Dendritic cell treated with granulocyte-macrophage colony-stimulating factor and Interleukin-4, amounts not matched to agents 40 ng/mL and 50 ng/mL, for 4 days (primary cell): ENCODE measurements at regions not wholly inside any gene's neighbourhood (a gene's known extent, or its start where the extent isn't known, plus 50 kb on each side); places are given as distances from the start of the nearest gene placed in this dataset.

Experiments
- H3K27ac Mint-ChIP-seq: one replicate; pipeline ENCODE4 v1.8.0; 2022; ENCODE audit warnings: mild to moderate bottlenecking, mixed read lengths
- H3K27me3 Mint-ChIP-seq: one replicate; pipeline ENCODE4 v1.8.0; 2022; ENCODE audit warnings: mild to moderate bottlenecking, mixed read lengths
- H3K36me3 Mint-ChIP-seq: one replicate; pipeline ENCODE4 v1.8.0; 2022; ENCODE audit warnings: low read depth, mixed read lengths
- H3K4me1 Mint-ChIP-seq: one replicate; pipeline ENCODE4 v1.8.0; 2022; ENCODE audit warnings: low read depth, mixed read lengths
- H3K4me3 Mint-ChIP-seq: one replicate; pipeline ENCODE4 v1.8.0; 2022; ENCODE audit warnings: mild to moderate bottlenecking, moderate library complexity, mixed read lengths
- H3K9me3 Mint-ChIP-seq: one replicate; pipeline ENCODE4 v1.8.0; 2022; ENCODE audit warnings: mixed read lengths
- intact Hi-C: fragments of 100-400 bp; cut with micrococcal nuclease; formaldehyde crosslinking; loops from one replicate; pipeline ENCODE4 v1.15.0; 2022

- intact Hi-C loops = loop anchor here (2.0 kb wide), 1 partner anchor 51 kb away; no protein-coding TSS in a partner anchor
- Mint-ChIP-seq H3K4me3 (peak overlapping the region; percentile 7), H3K27ac (peak overlapping the region; percentile 89), H3K36me3 (peaks cover 26% of the 10 kb centered on the region), H3K27me3 (no peaks in the 10 kb centered on the region), H3K4me1 (peaks cover 55% of the 10 kb centered on the region), H3K9me3 (no peaks in the 10 kb centered on the region)
Measured at GRCh38 chr2:144137705-144138428, 382.1 kb downstream of the ZEB2 start.

GRCh38 chr2:144137272-144137671, 382.6 kb downstream of the ZEB2 start:
- Mint-ChIP-seq H3K4me1 (peaks cover 54% of the 10 kb centered on the region), H3K9me3 (no peaks in the 10 kb centered on the region), H3K36me3 (peaks cover 26% of the 10 kb centered on the region), H3K27ac (peak overlapping the region; percentile 89), H3K27me3 (no peaks in the 10 kb centered on the region), H3K4me3 (peak overlapping the region; percentile 7)
- intact Hi-C loops = no loop called here

GRCh38 chr2:144136297-144137010, 383.5 kb downstream of the ZEB2 start:
- H3K4me3 Mint-ChIP-seq = no peak overlapping the region
- intact Hi-C loops = no loop called here
- H3K4me1 Mint-ChIP-seq = peaks cover 54% of the 10 kb centered on the region
- no peaks in the 10 kb centered on the region for H3K9me3 Mint-ChIP-seq
- H3K27ac Mint-ChIP-seq = no peak overlapping the region
- H3K36me3 Mint-ChIP-seq = peaks cover 23% of the 10 kb centered on the region
- H3K27me3 Mint-ChIP-seq = no peaks in the 10 kb centered on the region

DNA sequence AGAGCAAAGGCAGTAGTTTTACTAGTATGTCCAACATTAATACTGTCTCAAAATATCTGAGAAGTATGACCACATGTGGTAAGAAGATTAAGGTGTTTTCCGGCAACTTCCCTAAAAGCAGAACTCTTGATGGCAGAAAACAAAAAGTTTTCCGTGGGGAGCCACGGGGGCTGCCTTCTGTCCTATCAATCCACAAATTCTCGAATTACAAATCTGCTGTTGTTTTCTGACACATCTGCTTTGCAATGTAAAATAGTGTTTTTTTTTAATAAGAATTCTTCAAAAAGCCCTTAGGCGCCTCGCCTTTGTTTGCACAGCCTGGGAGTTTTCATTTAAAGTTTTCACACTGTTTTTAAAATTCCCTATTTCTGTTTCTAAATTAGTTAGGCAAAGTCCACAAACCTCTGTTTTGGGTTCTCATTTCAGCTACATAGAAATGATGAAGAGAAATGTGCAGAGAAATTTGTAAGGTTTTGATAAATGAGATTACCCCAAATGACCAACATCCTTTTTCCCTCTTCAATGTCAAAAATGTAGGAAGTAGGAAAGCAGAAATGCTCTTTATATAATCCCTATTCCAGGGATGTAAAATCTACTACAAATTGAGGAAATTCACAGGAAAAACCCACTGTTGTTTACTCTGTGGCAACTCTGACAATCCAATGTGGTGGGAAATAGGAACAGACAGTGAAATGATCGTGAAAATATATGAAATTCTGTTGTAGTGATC, 385.8 kb downstream of the ZEB2 start:
- peak overlapping the region; percentile 32 for H3K27ac Mint-ChIP-seq
- intact Hi-C loops = no loop called here
- peaks cover 43% of the 10 kb centered on the region for H3K4me1 Mint-ChIP-seq
- no peaks in the 10 kb centered on the region for H3K9me3 Mint-ChIP-seq
- no peak overlapping the region for H3K4me3 Mint-ChIP-seq
- H3K27me3 Mint-ChIP-seq = no peaks in the 10 kb centered on the region
- peaks cover 19% of the 10 kb centered on the region for H3K36me3 Mint-ChIP-seq

- H3K27me3 Mint-ChIP-seq = no peaks in the 10 kb centered on the region
- intact Hi-C loops = no loop called here
- H3K36me3 Mint-ChIP-seq = peaks cover 12% of the 10 kb centered on the region
- no peaks in the 10 kb centered on the region for H3K9me3 Mint-ChIP-seq
- no peak overlapping the region for H3K27ac Mint-ChIP-seq
- H3K4me3 Mint-ChIP-seq = no peak overlapping the region
- H3K4me1 Mint-ChIP-seq = peaks cover 26% of the 10 kb centered on the region
Measured at GRCh38 chr2:144132357-144132756, 387.6 kb downstream of the ZEB2 start.

- Mint-ChIP-seq H3K4me1 (peaks cover 13% of the 10 kb centered on the region), H3K27ac (no peak overlapping the region), H3K27me3 (no peaks in the 10 kb centered on the region), H3K36me3 (peaks cover 8% of the 10 kb centered on the region), H3K9me3 (no peaks in the 10 kb centered on the region), H3K4me3 (no peak overlapping the region)
- intact Hi-C loops = no loop called here
Measured at GRCh38 chr2:144131042-144131441, 388.9 kb downstream of the ZEB2 start.

- Mint-ChIP-seq H3K4me3 (no peak overlapping the region), H3K4me1 (peaks cover 11% of the 10 kb centered on the region), H3K27me3 (no peaks in the 10 kb centered on the region), H3K27ac (no peak overlapping the region), H3K9me3 (no peaks in the 10 kb centered on the region), H3K36me3 (peaks cover 10% of the 10 kb centered on the region)
- intact Hi-C loops = no loop called here
Measured at GRCh38 chr2:144130551-144130950, 389.4 kb downstream of the ZEB2 start.

GRCh38 chr2:144128130-144128746, 391.7 kb downstream of the ZEB2 start:
- Mint-ChIP-seq H3K27ac (no peak overlapping the region), H3K36me3 (peaks cover 8% of the 10 kb centered on the region), H3K9me3 (no peaks in the 10 kb centered on the region), H3K4me3 (no peak overlapping the region), H3K27me3 (no peaks in the 10 kb centered on the region), H3K4me1 (peaks cover 6% of the 10 kb centered on the region)
- intact Hi-C loops = no loop called here

DNA sequence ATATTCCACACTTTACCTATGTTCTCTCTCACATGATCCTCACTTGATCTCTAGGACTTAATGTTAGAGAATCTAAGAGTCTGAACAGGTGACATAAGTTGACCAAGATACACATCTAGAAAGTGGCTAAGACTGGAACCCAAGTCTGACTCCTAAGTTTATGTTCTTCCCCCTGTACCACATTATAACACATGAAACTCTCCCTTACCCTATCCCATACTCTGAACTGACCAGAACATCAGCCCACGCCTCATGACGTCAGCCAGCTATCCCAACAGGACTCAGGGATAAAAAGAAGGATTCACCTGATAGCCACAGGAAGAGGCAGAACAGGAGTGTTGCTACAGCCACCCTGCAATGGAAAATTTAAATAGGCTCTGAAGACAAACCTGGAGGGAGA, 392.2 kb downstream of the ZEB2 start:
- peaks cover 8% of the 10 kb centered on the region for H3K36me3 Mint-ChIP-seq
- H3K4me3 Mint-ChIP-seq = no peak overlapping the region
- H3K27me3 Mint-ChIP-seq = no peaks in the 10 kb centered on the region
- H3K4me1 Mint-ChIP-seq = peaks cover 6% of the 10 kb centered on the region
- H3K9me3 Mint-ChIP-seq = no peaks in the 10 kb centered on the region
- no peak overlapping the region for H3K27ac Mint-ChIP-seq
- intact Hi-C loops = no loop called here

DNA sequence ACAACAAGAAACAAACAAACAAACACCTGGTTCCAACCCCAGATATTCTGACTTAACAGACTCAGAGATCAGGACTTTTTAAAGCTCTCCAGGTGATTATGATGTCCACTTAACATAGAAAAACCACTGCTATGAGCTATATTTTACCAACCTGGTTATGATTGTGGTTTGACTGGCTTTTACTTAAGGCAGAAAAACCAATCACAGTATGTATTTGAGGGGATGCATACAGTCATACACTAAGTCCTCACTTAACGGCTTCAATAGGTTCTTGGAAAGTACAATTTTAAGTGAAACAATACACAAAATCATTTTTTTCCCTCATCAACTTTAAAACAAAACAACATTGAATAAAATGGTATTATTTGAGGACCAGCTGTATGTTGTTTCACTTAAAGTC, 393.6 kb downstream of the ZEB2 start:
- peaks cover 2% of the 10 kb centered on the region for H3K4me1 Mint-ChIP-seq
- intact Hi-C loops = no loop called here
- H3K27ac Mint-ChIP-seq = no peak overlapping the region
- no peaks in the 10 kb centered on the region for H3K27me3 Mint-ChIP-seq
- peaks cover 8% of the 10 kb centered on the region for H3K36me3 Mint-ChIP-seq
- H3K9me3 Mint-ChIP-seq = no peaks in the 10 kb centered on the region
- H3K4me3 Mint-ChIP-seq = no peak overlapping the region

DNA sequence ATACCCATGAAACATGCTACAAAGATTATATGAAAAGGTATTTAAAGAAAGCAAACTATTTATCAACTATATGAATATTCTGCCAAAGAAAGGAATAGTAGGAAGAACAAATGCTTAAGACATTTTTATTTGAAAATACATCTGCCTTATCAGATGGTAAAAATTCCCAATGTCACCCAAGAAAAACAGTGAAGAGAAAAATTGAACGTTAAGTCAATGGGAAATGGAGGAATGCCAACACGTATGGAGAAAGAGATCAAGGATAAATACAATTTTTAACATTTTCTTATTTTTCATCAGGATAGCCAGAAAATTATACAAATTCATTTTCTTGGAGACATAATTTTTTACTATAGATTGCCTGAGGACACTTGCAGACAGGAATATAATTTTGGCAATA, 394.2 kb downstream of the ZEB2 start:
- Mint-ChIP-seq H3K27me3 (no peaks in the 10 kb centered on the region), H3K4me3 (no peak overlapping the region), H3K4me1 (no peaks in the 10 kb centered on the region), H3K36me3 (peaks cover 8% of the 10 kb centered on the region), H3K9me3 (no peaks in the 10 kb centered on the region), H3K27ac (no peak overlapping the region)
- intact Hi-C loops = no loop called here

- Mint-ChIP-seq H3K27ac (no peak overlapping the region), H3K27me3 (no peaks in the 10 kb centered on the region), H3K4me3 (no peak overlapping the region), H3K4me1 (no peaks in the 10 kb centered on the region), H3K9me3 (no peaks in the 10 kb centered on the region), H3K36me3 (peaks cover 8% of the 10 kb centered on the region)
- intact Hi-C loops = no loop called here
Measured at GRCh38 chr2:144124882-144125281, 395.0 kb downstream of the ZEB2 start.

GRCh38 chr2:144120487-144120886, 399.4 kb downstream of the ZEB2 start:
- Mint-ChIP-seq H3K27me3 (no peaks in the 10 kb centered on the region), H3K4me3 (no peak overlapping the region), H3K9me3 (no peaks in the 10 kb centered on the region), H3K36me3 (peaks cover 2% of the 10 kb centered on the region), H3K4me1 (peaks cover 4% of the 10 kb centered on the region), H3K27ac (no peak overlapping the region)
- intact Hi-C loops = no loop called here

- Mint-ChIP-seq H3K4me3 (no peak overlapping the region), H3K9me3 (no peaks in the 10 kb centered on the region), H3K4me1 (peaks cover 4% of the 10 kb centered on the region), H3K27ac (no peak overlapping the region), H3K27me3 (no peaks in the 10 kb centered on the region), H3K36me3 (peaks cover 8% of the 10 kb centered on the region)
- intact Hi-C loops = no loop called here
Measured at GRCh38 chr2:144117086-144117485, 402.8 kb downstream of the ZEB2 start.
